ENCODE measurements at regions not wholly inside any gene's neighbourhood (a gene's known extent, or its start where the extent isn't known, plus 50 kb on each side); places are given as distances from the start of the nearest gene placed in this dataset.

GRCh38 chr7:84328571-84328970 lies 134.0 kb upstream of the SEMA3A start:
- POLR2A ChIA-PET: no interaction called here
- Histone ChIP-seq H3K27ac (ENCODE audit: low read depth, low read length) (no peak overlapping the region), H3K27me3 (ENCODE audit: control insufficient read depth, insufficient read depth, low read length) (no peaks in the 10 kb centered on the region), H3K4me3 (ENCODE audit: low read depth, low read length) (no peak overlapping the region), H3K9me3 (ENCODE audit: control insufficient read depth, insufficient read depth, low read length) (no peaks in the 10 kb centered on the region)
- no peak for DNase-seq (ENCODE audit: low read depth, low spot score)
- CTCF ChIA-PET: interaction anchor here (0.6 kb wide), 1 partner anchor 52 kb away, joined by 3 read pairs; no protein-coding TSS in a partner anchor
- TF ChIP-seq, protein P1, sequence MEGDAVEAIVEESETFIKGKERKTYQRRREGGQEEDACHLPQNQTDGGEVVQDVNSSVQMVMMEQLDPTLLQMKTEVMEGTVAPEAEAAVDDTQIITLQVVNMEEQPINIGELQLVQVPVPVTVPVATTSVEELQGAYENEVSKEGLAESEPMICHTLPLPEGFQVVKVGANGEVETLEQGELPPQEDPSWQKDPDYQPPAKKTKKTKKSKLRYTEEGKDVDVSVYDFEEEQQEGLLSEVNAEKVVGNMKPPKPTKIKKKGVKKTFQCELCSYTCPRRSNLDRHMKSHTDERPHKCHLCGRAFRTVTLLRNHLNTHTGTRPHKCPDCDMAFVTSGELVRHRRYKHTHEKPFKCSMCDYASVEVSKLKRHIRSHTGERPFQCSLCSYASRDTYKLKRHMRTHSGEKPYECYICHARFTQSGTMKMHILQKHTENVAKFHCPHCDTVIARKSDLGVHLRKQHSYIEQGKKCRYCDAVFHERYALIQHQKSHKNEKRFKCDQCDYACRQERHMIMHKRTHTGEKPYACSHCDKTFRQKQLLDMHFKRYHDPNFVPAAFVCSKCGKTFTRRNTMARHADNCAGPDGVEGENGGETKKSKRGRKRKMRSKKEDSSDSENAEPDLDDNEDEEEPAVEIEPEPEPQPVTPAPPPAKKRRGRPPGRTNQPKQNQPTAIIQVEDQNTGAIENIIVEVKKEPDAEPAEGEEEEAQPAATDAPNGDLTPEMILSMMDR (IDR thresholded peaks at IDR 0.05; ENCODE audit: low read depth, low read length): no peak

DNA sequence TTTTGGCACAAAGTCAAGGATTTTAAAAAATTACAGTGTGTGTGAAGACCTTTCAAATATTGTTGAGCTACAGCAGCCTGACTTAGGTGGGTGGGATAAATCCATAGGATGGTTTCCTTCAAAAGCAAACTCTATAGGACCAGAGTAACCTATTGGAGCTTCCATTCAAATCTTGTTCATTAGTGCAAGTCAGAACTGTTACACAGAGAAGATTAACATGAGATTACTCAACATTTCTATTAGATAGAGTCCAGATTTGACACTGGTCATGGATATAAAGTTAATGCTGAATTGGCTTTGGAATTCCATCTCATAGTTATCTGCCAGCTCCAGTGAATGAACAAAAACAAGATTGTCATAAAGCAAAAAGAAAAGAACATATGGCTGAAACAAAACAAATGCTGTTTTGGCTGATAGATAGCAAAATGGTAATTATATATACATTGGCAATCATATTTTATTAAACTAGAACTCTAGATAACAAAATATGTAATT lies 129.6 kb upstream of the SEMA3A start:
- DNase-seq (ENCODE audit: low read depth, low spot score): no peak
- CTCF ChIA-PET: no interaction called here
- Histone ChIP-seq H3K27ac (ENCODE audit: low read depth, low read length) (no peak overlapping the region), H3K4me3 (ENCODE audit: low read depth, low read length) (no peak overlapping the region), H3K27me3 (ENCODE audit: control insufficient read depth, insufficient read depth, low read length) (no peaks in the 10 kb centered on the region), H3K9me3 (ENCODE audit: control insufficient read depth, insufficient read depth, low read length) (no peaks in the 10 kb centered on the region)
- POLR2A ChIA-PET: no interaction called here
- TF ChIP-seq, protein P1 (IDR thresholded peaks at IDR 0.05; ENCODE audit: low read depth, low read length): no peak

DNA sequence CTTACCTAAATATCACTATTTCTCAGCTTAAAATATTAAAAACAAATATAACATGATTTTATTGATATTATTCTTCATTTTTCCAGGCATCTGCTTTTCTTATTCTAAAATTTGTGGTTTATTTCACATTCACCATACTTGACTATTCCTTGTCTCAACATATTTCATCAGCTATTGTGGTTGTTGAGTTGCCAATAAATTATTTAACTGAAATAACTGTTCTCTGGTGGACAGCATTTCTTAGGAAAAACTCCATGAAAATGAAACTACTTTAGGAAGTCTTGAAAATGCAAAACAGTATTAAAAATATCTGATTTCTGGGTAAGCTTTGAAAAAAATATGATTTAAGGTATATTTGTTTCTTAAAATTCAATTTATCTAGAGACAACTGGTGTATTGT lies 122.9 kb upstream of the SEMA3A start:
- Histone ChIP-seq H3K9me3 (ENCODE audit: control insufficient read depth, insufficient read depth, low read length) (peaks cover 2% of the 10 kb centered on the region; the same call in 1 of the 2 replicates), H3K27ac (ENCODE audit: low read depth, low read length) (no peak overlapping the region), H3K27me3 (ENCODE audit: control insufficient read depth, insufficient read depth, low read length) (no peaks in the 10 kb centered on the region), H3K4me3 (ENCODE audit: low read depth, low read length) (no peak overlapping the region)
- ChIA-PET CTCF (interaction anchor here (0.8 to 1.3 kb wide), 2 partner anchors 24 to 704 kb away, joined by 4 read pairs; no protein-coding TSS in a partner anchor), POLR2A (no interaction called here)
- DNase-seq (ENCODE audit: low read depth, low spot score): no peak
- TF ChIP-seq, protein P1 (IDR thresholded peaks at IDR 0.05; ENCODE audit: low read depth, low read length): no peak

GRCh38 chr7:84314263-84314662 lies 119.7 kb upstream of the SEMA3A start:
- Histone ChIP-seq H3K4me3 (ENCODE audit: low read depth, low read length) (no peak overlapping the region), H3K27me3 (ENCODE audit: control insufficient read depth, insufficient read depth, low read length) (no peaks in the 10 kb centered on the region), H3K27ac (ENCODE audit: low read depth, low read length) (no peak overlapping the region), H3K9me3 (ENCODE audit: control insufficient read depth, insufficient read depth, low read length) (peaks cover 2% of the 10 kb centered on the region; the same call in 1 of the 2 replicates)
- CTCF ChIA-PET: interaction anchor here (1.1 to 1.3 kb wide), 2 partner anchors 378 to 708 kb away, joined by 3 to 4 read pairs; no protein-coding TSS in a partner anchor
- TF ChIP-seq, protein P1 (IDR thresholded peaks at IDR 0.05; ENCODE audit: low read depth, low read length): no peak
- POLR2A ChIA-PET: no interaction called here
- no peak for DNase-seq (ENCODE audit: low read depth, low spot score)

DNA sequence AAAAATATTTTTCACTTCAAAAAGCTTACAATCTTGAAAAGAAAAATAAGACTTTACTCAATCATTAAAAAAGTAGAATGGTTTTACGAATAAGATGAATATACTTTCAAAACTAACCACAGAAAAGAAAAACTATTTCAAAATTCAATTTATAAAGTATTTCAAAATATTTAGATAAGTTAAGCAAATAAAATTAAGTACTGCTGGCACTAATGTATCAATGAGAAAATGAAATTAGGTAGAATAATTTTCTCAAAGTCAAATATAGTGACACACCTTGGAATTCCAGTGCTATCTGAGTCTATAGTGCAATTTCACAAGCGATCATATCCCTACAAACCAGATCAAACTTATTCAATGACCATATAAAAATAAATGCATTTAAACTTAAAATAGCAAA lies 109.8 kb upstream of the SEMA3A start:
- Histone ChIP-seq H3K9me3 (ENCODE audit: control insufficient read depth, insufficient read depth, low read length) (no peaks in the 10 kb centered on the region), H3K4me3 (ENCODE audit: low read depth, low read length) (no peak overlapping the region), H3K27ac (ENCODE audit: low read depth, low read length) (no peak overlapping the region), H3K27me3 (ENCODE audit: control insufficient read depth, insufficient read depth, low read length) (no peaks in the 10 kb centered on the region)
- POLR2A ChIA-PET: no interaction called here
- no peak for DNase-seq (ENCODE audit: low read depth, low spot score)
- TF ChIP-seq, protein P1 (IDR thresholded peaks at IDR 0.05; ENCODE audit: low read depth, low read length): no peak
- CTCF ChIA-PET: interaction anchor here (1.5 kb wide), 1 partner anchor 369 kb away, joined by 5 read pairs; no protein-coding TSS in a partner anchor

All from AG04450 (cell line).